ENCODE measurements at regions not wholly inside any gene's neighbourhood (a gene's known extent, or its start where the extent isn't known, plus 50 kb on each side); places are given as distances from the start of the nearest gene placed in this dataset.
"Not testable (repeated sequence)": the region's sequence is repeated elsewhere in the genome, so short reads cannot be mapped to it uniquely, and the experiment has no call there.

- no peak for TF ChIP-seq CTCF (IDR thresholded peaks at IDR 0.05; ENCODE audit: insufficient read depth, low read length, severe bottlenecking)
- DNase-seq (ENCODE audit: low read depth): no peak
- Histone ChIP-seq H3K27me3 (ENCODE audit: control insufficient read depth, insufficient read depth, low read length) (no peaks in the 10 kb centered on the region), H3K36me3 (ENCODE audit: control insufficient read depth, insufficient read depth, low read length) (no peaks in the 10 kb centered on the region), H3K4me3 (ENCODE audit: low read depth, low read length) (no peak overlapping the region)
- FAIRE-seq: no peak
Measured at GRCh38 chr10:21379143-21379542, 146.3 kb downstream of the SKIDA1 start.

GRCh38 chr10:21375274-21375673 is 150.2 kb downstream of the SKIDA1 start:
- H3K36me3 ChIP-seq (ENCODE audit: control insufficient read depth, insufficient read depth, low read length); H3K4me3 ChIP-seq (ENCODE audit: low read depth, low read length); H3K27me3 ChIP-seq (ENCODE audit: control insufficient read depth, insufficient read depth, low read length); DNase-seq (ENCODE audit: low read depth); FAIRE-seq: not testable (repeated sequence)

GRCh38 chr10:21373881-21374280 is 151.6 kb downstream of the SKIDA1 start:
- not testable (repeated sequence) for FAIRE-seq; H3K4me3 ChIP-seq (ENCODE audit: low read depth, low read length); DNase-seq (ENCODE audit: low read depth); H3K27me3 ChIP-seq (ENCODE audit: control insufficient read depth, insufficient read depth, low read length); H3K36me3 ChIP-seq (ENCODE audit: control insufficient read depth, insufficient read depth, low read length)

DNA sequence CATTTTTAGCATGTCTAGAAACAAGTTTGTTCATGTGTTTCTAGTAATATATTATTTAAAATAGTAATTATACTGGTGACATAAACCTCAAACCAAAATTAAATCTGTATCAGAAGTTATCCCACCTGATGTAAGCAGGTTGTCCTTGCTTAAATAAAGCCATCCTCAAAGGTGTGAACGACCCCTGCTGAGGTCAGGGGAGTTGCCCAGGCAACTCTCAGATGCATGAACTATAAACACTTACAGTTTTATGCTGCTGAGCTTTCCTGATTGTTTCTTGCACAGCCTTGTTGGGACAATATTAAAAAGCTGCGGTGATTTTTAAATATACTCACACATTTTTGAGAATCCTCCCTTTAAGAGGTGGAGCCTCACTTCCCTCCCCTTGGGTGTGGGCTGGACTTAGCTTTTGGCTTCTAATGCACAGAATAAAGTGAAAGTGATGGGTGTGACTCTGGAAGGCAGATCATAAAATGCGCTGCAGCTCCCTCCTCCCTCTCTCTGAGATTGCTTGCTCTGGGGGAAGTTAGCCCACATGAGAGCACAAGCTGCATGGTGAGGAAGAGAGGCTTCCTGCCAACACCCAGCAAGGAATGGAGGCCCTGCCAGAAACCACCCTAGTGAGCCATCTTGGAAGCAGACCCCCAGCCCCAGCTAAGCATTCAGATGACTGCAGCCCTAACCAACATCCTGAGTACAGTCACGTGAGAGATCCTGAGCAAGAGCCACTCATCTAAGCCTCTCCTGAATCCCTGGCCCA is 152.7 kb downstream of the SKIDA1 start:
- Histone ChIP-seq H3K4me3 (ENCODE audit: low read depth, low read length) (no peak overlapping the region), H3K27me3 (ENCODE audit: control insufficient read depth, insufficient read depth, low read length) (no peaks in the 10 kb centered on the region), H3K36me3 (ENCODE audit: control insufficient read depth, insufficient read depth, low read length) (no peaks in the 10 kb centered on the region)
- TF ChIP-seq CTCF (IDR thresholded peaks at IDR 0.05; ENCODE audit: insufficient read depth, low read length, severe bottlenecking): no peak
- peak; percentile 80 for DNase-seq (ENCODE audit: low read depth)
- FAIRE-seq: no peak

GRCh38 chr10:21369697-21370096 is 155.8 kb downstream of the SKIDA1 start:
- Histone ChIP-seq H3K36me3 (ENCODE audit: control insufficient read depth, insufficient read depth, low read length) (no peaks in the 10 kb centered on the region), H3K4me3 (ENCODE audit: low read depth, low read length) (no peak overlapping the region), H3K27me3 (ENCODE audit: control insufficient read depth, insufficient read depth, low read length) (no peaks in the 10 kb centered on the region)
- no peak for FAIRE-seq
- DNase-seq (ENCODE audit: low read depth): no peak
- no peak for TF ChIP-seq CTCF (IDR thresholded peaks at IDR 0.05; ENCODE audit: insufficient read depth, low read length, severe bottlenecking)

GRCh38 chr10:21368728-21369425 is 156.6 kb downstream of the SKIDA1 start:
- FAIRE-seq: no peak
- no peak overlapping the region for H3K4me3 ChIP-seq (ENCODE audit: low read depth, low read length)
- H3K27me3 ChIP-seq (ENCODE audit: control insufficient read depth, insufficient read depth, low read length): no peaks in the 10 kb centered on the region
- TF ChIP-seq CTCF (IDR thresholded peaks at IDR 0.05; ENCODE audit: insufficient read depth, low read length, severe bottlenecking): no peak
- no peaks in the 10 kb centered on the region for H3K36me3 ChIP-seq (ENCODE audit: control insufficient read depth, insufficient read depth, low read length)
- peak; percentile 91 for DNase-seq (ENCODE audit: low read depth)

Data from bronchial epithelial cell (primary cell).